ENCODE measurements at regions not wholly inside any gene's neighbourhood (a gene's known extent, or its start where the extent isn't known, plus 50 kb on each side); places are given as distances from the start of the nearest gene placed in this dataset.

DNA sequence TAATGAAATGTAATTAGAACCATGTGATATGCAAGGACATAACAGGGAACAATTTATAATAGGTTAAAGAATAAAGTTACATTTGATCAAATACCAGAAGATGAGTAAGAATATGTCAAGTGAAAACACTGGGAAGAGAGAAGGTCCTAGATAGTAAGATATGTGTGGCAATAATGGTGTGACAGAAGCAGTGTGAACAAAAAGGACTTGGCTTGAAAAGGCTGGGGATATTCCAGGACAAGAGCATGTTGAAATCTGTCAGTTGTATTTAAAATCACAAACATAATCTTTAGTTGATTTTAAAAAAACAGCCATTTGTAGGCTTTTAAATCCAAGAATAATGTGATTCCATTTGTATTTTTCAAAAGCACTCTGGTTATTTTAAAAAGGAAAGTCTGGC lies 1399.9 kb upstream of the SLC39A10 start:
- FAIRE-seq, result no peak
- no TSS peak for BruUV-seq (replicated peaks)
- H3K27me3 ChIP-seq (ENCODE audit: control insufficient read depth in 1 of 2, insufficient read depth in 2 of 2, low read length in 2 of 2), result no peaks in the 10 kb centered on the region

More for the DNA sequence above, 1399.9 kb upstream of the SLC39A10 start:
- no peaks in the 10 kb centered on the region for H3K9me3 ChIP-seq (ENCODE audit: low read length)
- H4K20me1 ChIP-seq (ENCODE audit: insufficient read depth, low read length), result no peaks in the 10 kb centered on the region
- ATAC-seq (no peak), DNase-seq (ENCODE audit: low spot score) (no peak)
- TF ChIP-seq, protein P1, sequence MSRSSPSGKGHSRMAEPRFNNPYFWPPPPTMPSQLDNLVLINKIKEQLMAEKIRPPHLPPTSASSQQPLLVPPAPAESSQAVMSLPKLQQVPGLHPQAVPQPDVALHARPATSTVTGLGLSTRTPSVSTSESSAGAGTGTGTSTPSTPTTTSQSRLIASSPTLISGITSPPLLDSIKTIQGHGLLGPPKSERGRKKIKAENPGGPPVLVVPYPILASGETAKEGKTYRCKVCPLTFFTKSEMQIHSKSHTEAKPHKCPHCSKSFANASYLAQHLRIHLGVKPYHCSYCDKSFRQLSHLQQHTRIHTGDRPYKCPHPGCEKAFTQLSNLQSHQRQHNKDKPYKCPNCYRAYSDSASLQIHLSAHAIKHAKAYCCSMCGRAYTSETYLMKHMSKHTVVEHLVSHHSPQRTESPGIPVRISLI (CRISPR knock-in tag; IDR thresholded peaks at IDR 0.05; ENCODE audit: borderline replicate concordance), result no peak
- TF ChIP-seq, protein P2, sequence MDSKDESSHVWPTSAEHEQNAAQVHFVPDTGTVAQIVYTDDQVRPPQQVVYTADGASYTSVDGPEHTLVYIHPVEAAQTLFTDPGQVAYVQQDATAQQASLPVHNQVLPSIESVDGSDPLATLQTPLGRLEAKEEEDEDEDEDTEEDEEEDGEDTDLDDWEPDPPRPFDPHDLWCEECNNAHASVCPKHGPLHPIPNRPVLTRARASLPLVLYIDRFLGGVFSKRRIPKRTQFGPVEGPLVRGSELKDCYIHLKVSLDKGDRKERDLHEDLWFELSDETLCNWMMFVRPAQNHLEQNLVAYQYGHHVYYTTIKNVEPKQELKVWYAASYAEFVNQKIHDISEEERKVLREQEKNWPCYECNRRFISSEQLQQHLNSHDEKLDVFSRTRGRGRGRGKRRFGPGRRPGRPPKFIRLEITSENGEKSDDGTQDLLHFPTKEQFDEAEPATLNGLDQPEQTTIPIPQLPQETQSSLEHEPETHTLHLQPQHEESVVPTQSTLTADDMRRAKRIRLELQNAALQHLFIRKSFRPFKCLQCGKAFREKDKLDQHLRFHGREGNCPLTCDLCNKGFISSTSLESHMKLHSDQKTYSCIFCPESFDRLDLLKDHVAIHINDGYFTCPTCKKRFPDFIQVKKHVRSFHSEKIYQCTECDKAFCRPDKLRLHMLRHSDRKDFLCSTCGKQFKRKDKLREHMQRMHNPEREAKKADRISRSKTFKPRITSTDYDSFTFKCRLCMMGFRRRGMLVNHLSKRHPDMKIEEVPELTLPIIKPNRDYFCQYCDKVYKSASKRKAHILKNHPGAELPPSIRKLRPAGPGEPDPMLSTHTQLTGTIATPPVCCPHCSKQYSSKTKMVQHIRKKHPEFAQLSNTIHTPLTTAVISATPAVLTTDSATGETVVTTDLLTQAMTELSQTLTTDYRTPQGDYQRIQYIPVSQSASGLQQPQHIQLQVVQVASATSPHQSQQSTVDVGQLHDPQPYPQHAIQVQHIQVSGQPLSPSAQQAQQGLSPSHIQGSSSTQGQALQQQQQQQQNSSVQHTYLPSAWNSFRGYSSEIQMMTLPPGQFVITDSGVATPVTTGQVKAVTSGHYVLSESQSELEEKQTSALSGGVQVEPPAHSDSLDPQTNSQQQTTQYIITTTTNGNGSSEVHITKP (CRISPR knock-in tag; IDR thresholded peaks at IDR 0.05; ENCODE audit: low read depth), result no peak
- TF ChIP-seq SPEN (CRISPR knock-in tag; IDR thresholded peaks at IDR 0.05; ENCODE audit: low read depth), result no peak
- TF ChIP-seq, protein P3, sequence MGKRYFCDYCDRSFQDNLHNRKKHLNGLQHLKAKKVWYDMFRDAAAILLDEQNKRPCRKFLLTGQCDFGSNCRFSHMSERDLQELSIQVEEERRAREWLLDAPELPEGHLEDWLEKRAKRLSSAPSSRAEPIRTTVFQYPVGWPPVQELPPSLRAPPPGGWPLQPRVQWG (CRISPR knock-in tag; IDR thresholded peaks at IDR 0.05; ENCODE audit: borderline replicate concordance, low read depth), result no peak
- TF ChIP-seq, protein P4, sequence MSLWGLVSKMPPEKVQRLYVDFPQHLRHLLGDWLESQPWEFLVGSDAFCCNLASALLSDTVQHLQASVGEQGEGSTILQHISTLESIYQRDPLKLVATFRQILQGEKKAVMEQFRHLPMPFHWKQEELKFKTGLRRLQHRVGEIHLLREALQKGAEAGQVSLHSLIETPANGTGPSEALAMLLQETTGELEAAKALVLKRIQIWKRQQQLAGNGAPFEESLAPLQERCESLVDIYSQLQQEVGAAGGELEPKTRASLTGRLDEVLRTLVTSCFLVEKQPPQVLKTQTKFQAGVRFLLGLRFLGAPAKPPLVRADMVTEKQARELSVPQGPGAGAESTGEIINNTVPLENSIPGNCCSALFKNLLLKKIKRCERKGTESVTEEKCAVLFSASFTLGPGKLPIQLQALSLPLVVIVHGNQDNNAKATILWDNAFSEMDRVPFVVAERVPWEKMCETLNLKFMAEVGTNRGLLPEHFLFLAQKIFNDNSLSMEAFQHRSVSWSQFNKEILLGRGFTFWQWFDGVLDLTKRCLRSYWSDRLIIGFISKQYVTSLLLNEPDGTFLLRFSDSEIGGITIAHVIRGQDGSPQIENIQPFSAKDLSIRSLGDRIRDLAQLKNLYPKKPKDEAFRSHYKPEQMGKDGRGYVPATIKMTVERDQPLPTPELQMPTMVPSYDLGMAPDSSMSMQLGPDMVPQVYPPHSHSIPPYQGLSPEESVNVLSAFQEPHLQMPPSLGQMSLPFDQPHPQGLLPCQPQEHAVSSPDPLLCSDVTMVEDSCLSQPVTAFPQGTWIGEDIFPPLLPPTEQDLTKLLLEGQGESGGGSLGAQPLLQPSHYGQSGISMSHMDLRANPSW (CRISPR knock-in tag; IDR thresholded peaks at IDR 0.05; ENCODE audit: borderline replicate concordance), result no peak
- TF ChIP-seq, protein P5, sequence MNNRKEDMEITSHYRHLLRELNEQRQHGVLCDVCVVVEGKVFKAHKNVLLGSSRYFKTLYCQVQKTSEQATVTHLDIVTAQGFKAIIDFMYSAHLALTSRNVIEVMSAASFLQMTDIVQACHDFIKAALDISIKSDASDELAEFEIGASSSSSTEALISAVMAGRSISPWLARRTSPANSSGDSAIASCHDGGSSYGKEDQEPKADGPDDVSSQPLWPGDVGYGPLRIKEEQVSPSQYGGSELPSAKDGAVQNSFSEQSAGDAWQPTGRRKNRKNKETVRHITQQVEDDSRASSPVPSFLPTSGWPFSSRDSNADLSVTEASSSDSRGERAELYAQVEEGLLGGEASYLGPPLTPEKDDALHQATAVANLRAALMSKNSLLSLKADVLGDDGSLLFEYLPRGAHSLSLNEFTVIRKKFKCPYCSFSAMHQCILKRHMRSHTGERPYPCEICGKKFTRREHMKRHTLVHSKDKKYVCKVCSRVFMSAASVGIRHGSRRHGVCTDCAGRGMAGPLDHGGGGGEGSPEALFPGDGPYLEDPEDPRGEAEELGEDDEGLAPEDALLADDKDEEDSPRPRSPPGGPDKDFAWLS (CRISPR knock-in tag; IDR thresholded peaks at IDR 0.05; ENCODE audit: borderline replicate concordance), result no peak
- TF ChIP-seq, protein P6, sequence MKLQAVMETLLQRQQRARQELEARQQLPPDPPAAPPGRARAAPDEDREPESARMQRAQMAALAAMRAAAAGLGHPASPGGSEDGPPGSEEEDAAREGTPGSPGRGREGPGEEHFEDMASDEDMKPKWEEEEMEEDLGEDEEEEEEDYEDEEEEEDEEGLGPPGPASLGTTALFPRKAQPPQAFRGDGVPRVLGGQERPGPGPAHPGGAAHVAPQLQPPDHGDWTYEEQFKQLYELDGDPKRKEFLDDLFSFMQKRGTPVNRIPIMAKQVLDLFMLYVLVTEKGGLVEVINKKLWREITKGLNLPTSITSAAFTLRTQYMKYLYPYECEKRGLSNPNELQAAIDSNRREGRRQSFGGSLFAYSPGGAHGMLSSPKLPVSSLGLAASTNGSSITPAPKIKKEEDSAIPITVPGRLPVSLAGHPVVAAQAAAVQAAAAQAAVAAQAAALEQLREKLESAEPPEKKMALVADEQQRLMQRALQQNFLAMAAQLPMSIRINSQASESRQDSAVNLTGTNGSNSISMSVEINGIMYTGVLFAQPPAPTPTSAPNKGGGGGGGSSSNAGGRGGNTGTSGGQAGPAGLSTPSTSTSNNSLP (IDR thresholded peaks at IDR 0.05; ENCODE audit: low read depth, low read length), result no peak
- H2AFZ ChIP-seq (ENCODE audit: low read length), result no peak overlapping the region
- H3K79me2 ChIP-seq (ENCODE audit: insufficient read depth, low read length), result no peaks in the 10 kb centered on the region
- CTCF ChIA-PET (ENCODE audit: low intra/inter-chr PET ratio, low total read pairs), result no interaction called here
- POLR2A ChIA-PET, result no interaction called here
- intact Hi-C loops (cut with micrococcal nuclease; ENCODE audit: unreplicated experiment) (no loop called here), in situ Hi-C loops (cut with HindIII; ENCODE audit: extremely low pct_ligation_motif_present, low pct_unique_long_range_greater_than_20kb) (no loop called here)
- H3K27ac ChIP-seq (ENCODE audit: extremely low read length, insufficient read depth, low read length), result no peak overlapping the region
- H3K36me3 ChIP-seq (replicated peaks in 1 of 2; ENCODE audit: control insufficient read depth in 1 of 2, insufficient read depth in 2 of 2, low read length in 2 of 2), result no peaks in the 10 kb centered on the region
- no peaks in the 10 kb centered on the region for H3K4me1 ChIP-seq (ENCODE audit: insufficient read depth, low read length)
- no peak overlapping the region for H3K4me2 ChIP-seq (ENCODE audit: low read depth, low read length)
- no peak overlapping the region for H3K9ac ChIP-seq (ENCODE audit: insufficient read depth, low read depth, low read length)
- H3K4me3 ChIP-seq (replicated peaks in 1 of 3; ENCODE audit: insufficient read depth in 1 of 3, low read depth in 2 of 3, low read length in 3 of 3), result no peak overlapping the region
